Fibroblast of lung (primary cell): ENCODE measurements at regions not wholly inside any gene's neighbourhood (a gene's known extent, or its start where the extent isn't known, plus 50 kb on each side); places are given as distances from the start of the nearest gene placed in this dataset.
"Not testable (repeated sequence)": the region's sequence is repeated elsewhere in the genome, so short reads cannot be mapped to it uniquely, and the experiment has no call there.

ENCODE experiments used
- DNase-seq, 2 donors: peaks; one replicate each; pipeline versions ENCODE4 v3.0.0 to v3.0.0-alpha.2; 2010; ENCODE audit warnings: low read depth in 2 of 2
- H2AFZ ChIP-seq: 2 replicates; pipeline ENCODE4 v1.5.1; 2012; ENCODE audit warnings: low read length, control low read depth, inconsistent platforms
- H3K27ac ChIP-seq: 2 replicates; pipeline ENCODE4 v1.5.1; 2011; ENCODE audit warnings: low read length, control low read depth; ENCODE audit not compliant: insufficient read depth
- H3K27me3 ChIP-seq: 2 replicates; pipeline ENCODE4 v1.5.1; 2011; ENCODE audit warnings: mild to moderate bottlenecking, low read length; ENCODE audit not compliant: control insufficient read depth, insufficient read depth
- H3K36me3 ChIP-seq: 2 replicates; pipeline ENCODE4 v1.5.1; 2011; ENCODE audit warnings: low read length; ENCODE audit not compliant: control insufficient read depth, insufficient read depth
- H3K4me1 ChIP-seq: 2 replicates; pipeline ENCODE4 v1.5.1; 2011; ENCODE audit warnings: low read length; ENCODE audit not compliant: control insufficient read depth, insufficient read depth; ENCODE audit errors: extremely low read depth
- H3K4me2 ChIP-seq: 2 replicates; pipeline ENCODE4 v1.5.1; 2011; ENCODE audit warnings: low read length, control low read depth; ENCODE audit not compliant: insufficient read depth; ENCODE audit errors: extremely low read depth
- H3K4me3 ChIP-seq, 4 experiments: fragments of 200-600 bp in 1 of 4; sonication (generic) in 1 of 4; replicated peaks in 1 of 4; 2 replicates each; pipeline ENCODE4 v1.5.1; 2011 to 2016; ENCODE audit warnings: low read length in 4 of 4, low read depth in 3 of 4, mild to moderate bottlenecking in 3 of 4, control low read depth in 2 of 4, inconsistent platforms in 1 of 4, mixed read lengths in 1 of 4; ENCODE audit not compliant: insufficient read depth in 1 of 4; ENCODE audit errors: control extremely low read depth in 1 of 4
- H3K79me2 ChIP-seq: 2 replicates; pipeline ENCODE4 v1.5.1; 2012; ENCODE audit warnings: mild to moderate bottlenecking, low read length, inconsistent platforms; ENCODE audit not compliant: control insufficient read depth, insufficient read depth
- H3K9ac ChIP-seq: 2 replicates; pipeline ENCODE4 v1.5.1; 2011; ENCODE audit warnings: mild to moderate bottlenecking, low read length, control low read depth; ENCODE audit not compliant: insufficient read depth
- H3K9me3 ChIP-seq: 2 replicates; pipeline ENCODE4 v1.5.1; 2012; ENCODE audit warnings: low read depth, low read length; ENCODE audit not compliant: control insufficient read depth, insufficient read depth
- H4K20me1 ChIP-seq: 2 replicates; pipeline ENCODE4 v1.5.1; 2011; ENCODE audit warnings: low read length; ENCODE audit not compliant: control insufficient read depth, insufficient read depth; ENCODE audit errors: extremely low read depth
- EZH2 ChIP-seq: IDR thresholded peaks from 2 replicates; pipeline ENCODE4 v1.5.1; 2012; ENCODE audit warnings: low read length, control low read depth, mild to moderate bottlenecking; ENCODE audit errors: missing control alignments
- TF ChIP-seq, protein P1 (sequence below), 2 donors: IDR thresholded peaks in 1 of 2; conservative IDR thresholded peaks in 1 of 2; 1 replicate in 1 of 2; 2 replicates in 1 of 2; pipeline ENCODE4 v1.5.1; 2011 to 2012; ENCODE audit warnings: low read length in 2 of 2, control low read depth in 1 of 2, inconsistent platforms in 1 of 2, low read depth in 1 of 2, mild to moderate bottlenecking in 1 of 2

- not testable (repeated sequence) for H3K4me3 ChIP-seq, H4K20me1 ChIP-seq, DNase-seq
Measured at GRCh38 chr10:15921423-15921945, 61.2 kb upstream of the MINDY3 start.

DNA sequence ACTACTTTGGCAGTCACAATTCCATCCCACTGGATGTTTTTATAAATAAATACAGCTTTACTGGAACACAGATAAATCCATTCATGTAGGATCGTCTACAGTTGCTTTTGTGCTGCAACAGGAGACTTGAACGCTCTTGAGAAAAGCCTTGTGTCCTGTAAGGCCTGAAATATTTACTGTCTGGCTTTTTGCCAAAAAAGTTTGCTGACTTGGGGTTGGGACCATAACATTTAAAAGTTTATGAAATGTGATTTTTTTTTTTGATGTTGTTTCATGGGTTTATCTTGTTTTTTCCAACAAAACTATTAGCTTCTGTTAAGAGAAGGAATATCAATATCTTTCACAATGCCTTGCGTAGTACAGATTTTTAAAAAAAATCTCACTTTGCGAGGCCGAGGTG is 71.1 kb upstream of the MINDY3 start:
- no peaks in the 10 kb centered on the region for H3K9me3 ChIP-seq
- H3K27me3 ChIP-seq, result no peaks in the 10 kb centered on the region
- no peaks in the 10 kb centered on the region for H3K36me3 ChIP-seq
- H3K4me1 ChIP-seq, result no peaks in the 10 kb centered on the region
- no peak overlapping the region for H3K27ac ChIP-seq
- no peaks in the 10 kb centered on the region for H4K20me1 ChIP-seq
- H3K9ac ChIP-seq, result no peak overlapping the region
- H3K4me2 ChIP-seq, result no peak overlapping the region
- no peaks in the 10 kb centered on the region for H3K79me2 ChIP-seq
- DNase-seq, result no peak
- no peak overlapping the region for H2AFZ ChIP-seq
- TF ChIP-seq EZH2, result no peak
- TF ChIP-seq, protein P1, sequence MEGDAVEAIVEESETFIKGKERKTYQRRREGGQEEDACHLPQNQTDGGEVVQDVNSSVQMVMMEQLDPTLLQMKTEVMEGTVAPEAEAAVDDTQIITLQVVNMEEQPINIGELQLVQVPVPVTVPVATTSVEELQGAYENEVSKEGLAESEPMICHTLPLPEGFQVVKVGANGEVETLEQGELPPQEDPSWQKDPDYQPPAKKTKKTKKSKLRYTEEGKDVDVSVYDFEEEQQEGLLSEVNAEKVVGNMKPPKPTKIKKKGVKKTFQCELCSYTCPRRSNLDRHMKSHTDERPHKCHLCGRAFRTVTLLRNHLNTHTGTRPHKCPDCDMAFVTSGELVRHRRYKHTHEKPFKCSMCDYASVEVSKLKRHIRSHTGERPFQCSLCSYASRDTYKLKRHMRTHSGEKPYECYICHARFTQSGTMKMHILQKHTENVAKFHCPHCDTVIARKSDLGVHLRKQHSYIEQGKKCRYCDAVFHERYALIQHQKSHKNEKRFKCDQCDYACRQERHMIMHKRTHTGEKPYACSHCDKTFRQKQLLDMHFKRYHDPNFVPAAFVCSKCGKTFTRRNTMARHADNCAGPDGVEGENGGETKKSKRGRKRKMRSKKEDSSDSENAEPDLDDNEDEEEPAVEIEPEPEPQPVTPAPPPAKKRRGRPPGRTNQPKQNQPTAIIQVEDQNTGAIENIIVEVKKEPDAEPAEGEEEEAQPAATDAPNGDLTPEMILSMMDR (conservative IDR thresholded peaks at IDR 0.05 in 1 of 2, IDR thresholded peaks at IDR 0.05 in 1 of 2; ENCODE audit: low read depth in 1 of 2, low read length in 2 of 2), result no peak
- no peak overlapping the region for H3K4me3 ChIP-seq

More at GRCh38 chr10:15921423-15921945, 61.2 kb upstream of the MINDY3 start:
- not testable (repeated sequence) for H3K79me2 ChIP-seq, H3K27ac ChIP-seq, H2AFZ ChIP-seq, H3K9me3 ChIP-seq, H3K4me1 ChIP-seq, H3K4me2 ChIP-seq, H3K27me3 ChIP-seq, H3K9ac ChIP-seq, H3K36me3 ChIP-seq

DNA sequence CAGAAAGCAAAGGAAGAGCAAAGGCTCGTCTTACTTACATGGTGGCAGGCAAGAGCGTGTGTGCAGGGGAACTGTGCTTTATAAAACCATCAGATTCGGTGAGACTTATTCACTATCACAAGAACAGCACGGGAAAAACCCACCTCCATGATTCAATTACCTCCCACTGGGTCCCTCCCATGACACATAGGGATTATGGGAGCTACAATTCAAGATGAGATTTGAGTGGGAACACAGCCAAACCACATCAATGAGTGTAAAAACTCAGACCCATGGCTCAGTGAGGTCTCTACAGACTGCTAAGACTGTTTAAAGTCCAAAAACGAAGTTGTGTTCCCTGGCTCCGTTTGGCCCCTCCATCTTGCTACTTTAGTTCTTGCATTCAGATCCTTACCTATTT is 79.2 kb upstream of the MINDY3 start:
- not testable (repeated sequence) for H3K4me3 ChIP-seq, H3K9ac ChIP-seq, H3K9me3 ChIP-seq, H2AFZ ChIP-seq, H3K36me3 ChIP-seq, H3K27me3 ChIP-seq, H3K79me2 ChIP-seq, H3K4me2 ChIP-seq, H3K27ac ChIP-seq, H4K20me1 ChIP-seq, H3K4me1 ChIP-seq
- DNase-seq, result peak in 1 of 2 donors; percentile 1

GRCh38 chr10:15943426-15943825 is 83.1 kb upstream of the MINDY3 start:
- Histone ChIP-seq H3K9me3 (no peaks in the 10 kb centered on the region), H3K79me2 (no peaks in the 10 kb centered on the region), H3K27ac (no peak overlapping the region), H3K27me3 (no peaks in the 10 kb centered on the region), H3K4me2 (no peak overlapping the region), H3K4me1 (no peaks in the 10 kb centered on the region), H3K36me3 (no peaks in the 10 kb centered on the region), H3K9ac (no peak overlapping the region), H3K4me3 (no peak overlapping the region), H2AFZ (no peak overlapping the region), H4K20me1 (no peaks in the 10 kb centered on the region)
- TF ChIP-seq, protein P1 (conservative IDR thresholded peaks at IDR 0.05 in 1 of 2, IDR thresholded peaks at IDR 0.05 in 1 of 2; ENCODE audit: low read depth in 1 of 2, low read length in 2 of 2), result no peak
- no peak for DNase-seq
